ENCODE measurements at regions not wholly inside any gene's neighbourhood (a gene's known extent, or its start where the extent isn't known, plus 50 kb on each side); places are given as distances from the start of the nearest gene placed in this dataset.

GRCh38 chr20:9912290-9912689 is 73.4 kb upstream of the PAK5 start:
- Histone ChIP-seq H3K9me2 (replicated peaks; ENCODE audit: low read length) (no peaks in the 10 kb centered on the region), H2AFZ (ENCODE audit: low read length) (no peak overlapping the region), H4K20me1 (ENCODE audit: low read length) (no peaks in the 10 kb centered on the region), H3K9ac (ENCODE audit: low read length) (no peak overlapping the region), H3K4me1 (ENCODE audit: insufficient read depth, low read length) (no peaks in the 10 kb centered on the region), H3K36me3 (ENCODE audit: low read depth, low read length) (no peaks in the 10 kb centered on the region), H3K4me3 (ENCODE audit: low read length) (no peak overlapping the region), H3K79me2 (ENCODE audit: low read length) (no peaks in the 10 kb centered on the region), H3K27me3 (ENCODE audit: low read length) (peaks cover 48% of the 10 kb centered on the region), H3F3A (ENCODE audit: low read length, unreplicated experiment) (no peaks in the 10 kb centered on the region), H3K9me3 (ENCODE audit: low read length) (no peaks in the 10 kb centered on the region), H3K4me2 (ENCODE audit: low read length) (no peak overlapping the region), H3K27ac (ENCODE audit: low read length) (no peak overlapping the region)
- no TSS peak for BruUV-seq (replicated peaks)
- ChIA-PET POLR2A (ENCODE audit: unreplicated experiment) (interaction anchor here (0.6 kb wide), 1 partner anchor 25 kb away, joined by 5 read pairs; no protein-coding TSS in a partner anchor), CTCF (interaction anchor here (2.4 kb wide), 1 partner anchor 295 kb away, joined by 22 read pairs; no protein-coding TSS in a partner anchor)
- TF ChIP-seq EZH2 (IDR thresholded peaks at IDR 0.05; ENCODE audit: low read length, unreplicated experiment) (no peak), EZH2phosphoT487 (IDR thresholded peaks at IDR 0.05; ENCODE audit: borderline replicate concordance, low read length) (no peak), CTCF (conservative IDR thresholded peaks at IDR 0.05; ENCODE audit: low read depth, low read length) (no peak)
- DNase-seq (no peak), ATAC-seq (no peak)
- intact Hi-C loops (cut with micrococcal nuclease) = no loop called here

- Histone ChIP-seq H3K4me3 (ENCODE audit: low read length) (no peak overlapping the region), H3K27ac (ENCODE audit: low read length) (no peak overlapping the region), H3K9me2 (replicated peaks; ENCODE audit: low read length) (no peaks in the 10 kb centered on the region), H3K79me2 (ENCODE audit: low read length) (no peaks in the 10 kb centered on the region), H3K36me3 (ENCODE audit: low read depth, low read length) (no peaks in the 10 kb centered on the region), H2AFZ (ENCODE audit: low read length) (no peak overlapping the region), H3K9ac (ENCODE audit: low read length) (no peak overlapping the region), H3K9me3 (ENCODE audit: low read length) (no peaks in the 10 kb centered on the region), H3K27me3 (ENCODE audit: low read length) (peaks cover 51% of the 10 kb centered on the region), H3F3A (ENCODE audit: low read length, unreplicated experiment) (no peaks in the 10 kb centered on the region), H3K4me1 (ENCODE audit: insufficient read depth, low read length) (no peaks in the 10 kb centered on the region), H3K4me2 (ENCODE audit: low read length) (no peak overlapping the region), H4K20me1 (ENCODE audit: low read length) (no peaks in the 10 kb centered on the region)
- ChIA-PET CTCF (interaction anchor here (0.6 to 2.4 kb wide), 2 partner anchors 294 to 1987 kb away, joined by 3 to 22 read pairs; no protein-coding TSS in a partner anchor), POLR2A (ENCODE audit: unreplicated experiment) (no interaction called here)
- no TSS peak for BruUV-seq (replicated peaks)
- intact Hi-C loops (cut with micrococcal nuclease) = no loop called here
- DNase-seq = no peak
- ATAC-seq = no peak
- no peak for TF ChIP-seq EZH2phosphoT487 (IDR thresholded peaks at IDR 0.05; ENCODE audit: borderline replicate concordance, low read length)
- TF ChIP-seq CTCF (conservative IDR thresholded peaks at IDR 0.05; ENCODE audit: low read depth, low read length) = no peak
- no peak for TF ChIP-seq EZH2 (IDR thresholded peaks at IDR 0.05; ENCODE audit: low read length, unreplicated experiment)
Measured at GRCh38 chr20:9911519-9911918, 72.6 kb upstream of the PAK5 start.

GRCh38 chr20:9909167-9909566 is 70.3 kb upstream of the PAK5 start:
- Histone ChIP-seq H3K27me3 (ENCODE audit: low read length) (peaks cover 59% of the 10 kb centered on the region), H3K79me2 (ENCODE audit: low read length) (no peaks in the 10 kb centered on the region), H4K20me1 (ENCODE audit: low read length) (no peaks in the 10 kb centered on the region), H3K4me1 (ENCODE audit: insufficient read depth, low read length) (no peaks in the 10 kb centered on the region), H3K9me2 (replicated peaks; ENCODE audit: low read length) (no peaks in the 10 kb centered on the region), H3K9me3 (ENCODE audit: low read length) (no peaks in the 10 kb centered on the region), H3F3A (ENCODE audit: low read length, unreplicated experiment) (no peaks in the 10 kb centered on the region), H3K4me2 (ENCODE audit: low read length) (no peak overlapping the region), H3K36me3 (ENCODE audit: low read depth, low read length) (no peaks in the 10 kb centered on the region), H3K4me3 (ENCODE audit: low read length) (no peak overlapping the region), H3K9ac (ENCODE audit: low read length) (no peak overlapping the region), H2AFZ (ENCODE audit: low read length) (no peak overlapping the region), H3K27ac (ENCODE audit: low read length) (no peak overlapping the region)
- BruUV-seq (replicated peaks) = no TSS peak
- CTCF ChIA-PET = no interaction called here
- no peak for TF ChIP-seq EZH2phosphoT487 (IDR thresholded peaks at IDR 0.05; ENCODE audit: borderline replicate concordance, low read length)
- TF ChIP-seq EZH2 (IDR thresholded peaks at IDR 0.05; ENCODE audit: low read length, unreplicated experiment) = no peak
- TF ChIP-seq CTCF (conservative IDR thresholded peaks at IDR 0.05; ENCODE audit: low read depth, low read length) = no peak
- DNase-seq (no peak), ATAC-seq (no peak)
- POLR2A ChIA-PET (ENCODE audit: unreplicated experiment) = no interaction called here
- intact Hi-C loops (cut with micrococcal nuclease) = no loop called here
